Breast epithelium (tissue), 4 donors: ENCODE measurements at regions not wholly inside any gene's neighbourhood (a gene's known extent, or its start where the extent isn't known, plus 50 kb on each side); places are given as distances from the start of the nearest gene placed in this dataset.
"Not testable (repeated sequence)": the region's sequence is repeated elsewhere in the genome, so short reads cannot be mapped to it uniquely, and the experiment has no call there.

Experiments used
- DNase-seq, 2 donors: peaks; one replicate each; pipeline ENCODE4 v3.0.0-alpha.2; 2019; ENCODE audit warnings: low spot score in 2 of 2
- H3K27ac ChIP-seq, 2 donors: fragments of 200-600 bp; sonication (generic) in 1 of 2; one replicate each; pipeline ENCODE4 v1.5.1; 2016 to 2019; ENCODE audit warnings: mild to moderate bottlenecking in 1 of 2
- H3K27me3 ChIP-seq, 2 donors: fragments of 200-600 bp; sonication (generic) in 1 of 2; one replicate each; pipeline versions ENCODE4 v1.5.1 to v1.6.0; 2017 to 2019; ENCODE audit warnings: control low read depth in 1 of 2, mild to moderate bottlenecking in 1 of 2
- H3K36me3 ChIP-seq: fragments of 200-600 bp; one replicate; pipeline ENCODE4 v1.5.1; 2019
- H3K4me1 ChIP-seq, 2 donors: fragments of 200-600 bp; sonication (generic); one replicate each; pipeline ENCODE4 v1.5.1; 2016 to 2019; ENCODE audit warnings: control low read depth in 1 of 2
- H3K4me3 ChIP-seq, 3 donors: fragments of 200-600 bp; sonication (generic); 1 replicate in 2 of 3; 2 replicates in 1 of 3; pipeline ENCODE4 v1.5.1; 2016 to 2019; ENCODE audit warnings: mild to moderate bottlenecking in 3 of 3, moderate library complexity in 2 of 3
- H3K9me3 ChIP-seq, 2 donors: fragments of 200-600 bp; sonication (generic) in 1 of 2; one replicate each; pipeline ENCODE4 v1.5.1; 2016 to 2019; ENCODE audit warnings: control low read depth in 1 of 2
- CTCF ChIP-seq, 3 donors: fragments of 450-650 bp; IDR thresholded peaks; one replicate each; pipeline ENCODE4 v1.5.1; 2016 to 2017; ENCODE audit warnings: antibody characterized with exemption in 3 of 3, mild to moderate bottlenecking in 3 of 3, moderate library complexity in 3 of 3
- POLR2A ChIP-seq: fragments of 450-650 bp; IDR thresholded peaks from one replicate; pipeline ENCODE4 v1.6.1; 2016; ENCODE audit warnings: antibody characterized with exemption, mild to moderate bottlenecking, moderate library complexity
- POLR2AphosphoS5 ChIP-seq, 3 donors: sonication (generic); formaldehyde crosslinking; IDR thresholded peaks; one replicate each; pipeline ENCODE4 v1.6.1; 2017; ENCODE audit warnings: antibody characterized with exemption in 3 of 3
- intact Hi-C: fragments of 100-400 bp; cut with DNase I; formaldehyde crosslinking; loops from one replicate; pipeline ENCODE4 v1.15.1; 2023; ENCODE audit warnings: low total_unique reads

- H3K27ac ChIP-seq, intact Hi-C loops, H3K4me1 ChIP-seq, H3K9me3 ChIP-seq, H3K36me3 ChIP-seq, DNase-seq, H3K4me3 ChIP-seq, H3K27me3 ChIP-seq: not testable (repeated sequence)
Measured at GRCh38 chr7:32663805-32664211, 168.5 kb downstream of the AVL9 start.

GRCh38 chr7:32662509-32662908 is 167.2 kb downstream of the AVL9 start:
- H3K27me3 ChIP-seq, H3K4me3 ChIP-seq, intact Hi-C loops, H3K9me3 ChIP-seq, H3K4me1 ChIP-seq, DNase-seq, H3K27ac ChIP-seq, H3K36me3 ChIP-seq: not testable (repeated sequence)

GRCh38 chr7:32661929-32662328 is 166.6 kb downstream of the AVL9 start:
- intact Hi-C loops: no loop called here
- no peak for DNase-seq
- H3K9me3 ChIP-seq: no peaks in the 10 kb centered on the region
- H3K4me3 ChIP-seq: no peak overlapping the region
- no peaks in the 10 kb centered on the region for H3K36me3 ChIP-seq
- H3K4me1 ChIP-seq: no peaks in the 10 kb centered on the region
- H3K27me3 ChIP-seq: no peaks in the 10 kb centered on the region
- H3K27ac ChIP-seq: no peak overlapping the region
- no peak for TF ChIP-seq POLR2A
- no peak for TF ChIP-seq POLR2AphosphoS5 (IDR thresholded peaks at IDR 0.05)
- no peak for TF ChIP-seq CTCF (IDR thresholded peaks at IDR 0.05)

GRCh38 chr7:32661501-32661900 is 166.2 kb downstream of the AVL9 start:
- no peak overlapping the region for H3K4me3 ChIP-seq
- no peak for DNase-seq
- no peaks in the 10 kb centered on the region for H3K4me1 ChIP-seq
- H3K27ac ChIP-seq: no peak overlapping the region
- no peak for TF ChIP-seq POLR2A
- TF ChIP-seq POLR2AphosphoS5 (IDR thresholded peaks at IDR 0.05): no peak
- TF ChIP-seq CTCF (IDR thresholded peaks at IDR 0.05): no peak
- no peaks in the 10 kb centered on the region for H3K9me3 ChIP-seq
- H3K36me3 ChIP-seq: no peaks in the 10 kb centered on the region
- intact Hi-C loops: no loop called here
- H3K27me3 ChIP-seq: no peaks in the 10 kb centered on the region

GRCh38 chr7:32660936-32661335 is 165.6 kb downstream of the AVL9 start:
- H3K9me3 ChIP-seq: no peaks in the 10 kb centered on the region
- no peak for DNase-seq
- no peak overlapping the region for H3K4me3 ChIP-seq
- no peaks in the 10 kb centered on the region for H3K36me3 ChIP-seq
- H3K27ac ChIP-seq: no peak overlapping the region
- H3K27me3 ChIP-seq: no peaks in the 10 kb centered on the region
- intact Hi-C loops: no loop called here
- no peaks in the 10 kb centered on the region for H3K4me1 ChIP-seq
- TF ChIP-seq CTCF (IDR thresholded peaks at IDR 0.05) (no peak), POLR2AphosphoS5 (IDR thresholded peaks at IDR 0.05) (no peak), POLR2A (no peak)

GRCh38 chr7:32659853-32660252 is 164.6 kb downstream of the AVL9 start:
- no peaks in the 10 kb centered on the region for H3K27me3 ChIP-seq
- H3K9me3 ChIP-seq: no peaks in the 10 kb centered on the region
- no peak for DNase-seq
- no peak overlapping the region for H3K27ac ChIP-seq
- intact Hi-C loops: no loop called here
- no peak overlapping the region for H3K4me3 ChIP-seq
- no peaks in the 10 kb centered on the region for H3K36me3 ChIP-seq
- no peak for TF ChIP-seq CTCF (IDR thresholded peaks at IDR 0.05)
- TF ChIP-seq POLR2AphosphoS5 (IDR thresholded peaks at IDR 0.05): no peak
- no peak for TF ChIP-seq POLR2A
- no peaks in the 10 kb centered on the region for H3K4me1 ChIP-seq
